Hypothalamus (tissue), 51 donors: ENCODE measurements at regions not wholly inside any gene's neighbourhood (a gene's known extent, or its start where the extent isn't known, plus 50 kb on each side); places are given as distances from the start of the nearest gene placed in this dataset.
"Not testable (repeated sequence)": the region's sequence is repeated elsewhere in the genome, so short reads cannot be mapped to it uniquely, and the experiment has no call there.

Source experiments
- DNase-seq, 51 donors: peaks; one replicate each; lab custom pipeline; 2025; lab: John Stamatoyannopoulos, UW

DNA sequence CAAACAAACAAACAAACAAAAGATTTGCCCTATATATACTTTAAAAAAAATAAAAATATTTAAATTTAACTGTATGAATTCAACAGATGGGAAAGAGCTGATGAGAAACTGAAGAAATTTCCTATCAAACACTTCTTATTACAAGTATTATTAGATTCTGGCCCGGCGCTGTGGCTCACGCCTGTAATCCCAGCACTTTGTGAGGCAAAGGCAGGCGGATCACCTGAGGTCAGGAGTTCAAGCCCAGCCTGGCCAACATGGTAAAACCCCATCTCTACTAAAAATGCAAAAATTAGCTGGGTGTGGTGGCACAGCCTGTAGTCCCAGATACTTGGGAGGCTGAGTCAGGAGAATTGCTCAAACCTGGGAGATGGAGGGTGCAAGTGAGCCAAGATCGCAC is 180.8 kb downstream of the ABCC12 start:
- DNase-seq = not testable (repeated sequence)

DNA sequence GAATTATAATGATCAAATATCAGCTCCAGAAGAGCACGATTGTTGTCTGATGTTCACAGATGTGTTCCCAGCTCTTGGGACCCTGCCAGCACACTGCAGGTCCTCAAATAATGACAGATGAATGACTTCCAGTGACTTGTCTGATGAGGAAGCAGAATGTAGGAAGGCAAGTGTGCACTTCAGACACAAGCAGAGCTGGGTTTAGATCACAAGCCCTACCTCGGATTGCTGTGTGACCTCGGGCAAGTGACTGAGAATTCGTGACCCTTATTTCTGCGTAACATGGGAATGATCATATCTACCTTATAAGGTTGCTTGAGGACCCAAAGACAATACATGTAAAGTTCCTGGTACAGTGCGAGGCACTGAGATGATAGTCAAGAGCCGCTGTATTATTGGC is 182.2 kb downstream of the ABCC12 start:
- no peak for DNase-seq

DNA sequence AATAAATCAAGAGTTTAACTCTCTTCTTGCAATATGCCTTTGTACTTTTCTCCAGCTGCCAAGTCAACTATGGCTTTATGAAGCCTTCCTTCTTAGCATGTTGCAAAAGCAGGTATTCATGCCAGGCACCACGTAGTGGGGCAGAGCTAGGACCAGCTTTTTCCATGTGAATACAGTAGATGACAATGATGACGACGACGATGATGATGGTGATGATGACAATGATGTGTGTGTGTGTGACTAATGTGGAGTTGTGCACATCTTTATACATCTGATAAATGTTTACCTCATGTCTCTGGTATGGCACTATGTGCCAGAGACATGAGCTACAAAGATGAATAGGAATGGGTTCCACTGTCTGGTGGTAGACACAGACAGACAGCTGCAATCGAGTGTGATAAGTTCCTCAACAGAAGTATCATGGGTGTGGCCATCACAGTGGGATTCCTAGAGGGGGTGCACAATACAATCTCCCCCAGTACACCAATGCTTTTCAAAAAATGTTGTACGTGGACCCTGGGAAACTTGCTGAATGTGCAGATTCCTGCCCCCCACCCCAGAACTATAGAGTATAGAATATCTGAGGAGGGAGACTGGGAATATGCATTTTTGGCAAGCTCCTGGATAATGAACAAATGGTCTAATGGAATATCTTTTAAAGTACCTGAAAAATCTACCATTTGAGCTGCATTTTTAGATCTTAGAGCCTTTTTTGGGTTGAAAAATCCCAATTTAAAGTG is 183.4 kb downstream of the ABCC12 start:
- no peak for DNase-seq

DNA sequence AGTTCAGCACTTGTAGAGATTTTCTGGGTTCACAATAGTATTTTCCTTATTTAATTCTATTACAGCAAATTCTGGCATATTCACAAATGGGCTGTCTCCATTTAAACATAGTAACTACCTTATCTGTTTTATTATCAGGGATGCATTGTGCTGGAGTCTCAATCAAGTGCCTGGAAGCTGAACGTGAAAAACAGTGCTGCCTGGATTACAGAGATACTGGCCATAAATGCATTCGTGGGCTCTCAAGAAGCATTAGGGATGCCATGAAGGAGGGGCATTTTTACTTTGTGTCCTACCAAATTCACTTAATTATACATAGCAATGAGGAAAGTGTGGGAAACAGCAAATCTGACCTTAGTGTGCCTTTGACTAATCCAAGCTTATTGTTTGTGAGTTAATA is 184.6 kb downstream of the ABCC12 start:
- DNase-seq = no peak

DNA sequence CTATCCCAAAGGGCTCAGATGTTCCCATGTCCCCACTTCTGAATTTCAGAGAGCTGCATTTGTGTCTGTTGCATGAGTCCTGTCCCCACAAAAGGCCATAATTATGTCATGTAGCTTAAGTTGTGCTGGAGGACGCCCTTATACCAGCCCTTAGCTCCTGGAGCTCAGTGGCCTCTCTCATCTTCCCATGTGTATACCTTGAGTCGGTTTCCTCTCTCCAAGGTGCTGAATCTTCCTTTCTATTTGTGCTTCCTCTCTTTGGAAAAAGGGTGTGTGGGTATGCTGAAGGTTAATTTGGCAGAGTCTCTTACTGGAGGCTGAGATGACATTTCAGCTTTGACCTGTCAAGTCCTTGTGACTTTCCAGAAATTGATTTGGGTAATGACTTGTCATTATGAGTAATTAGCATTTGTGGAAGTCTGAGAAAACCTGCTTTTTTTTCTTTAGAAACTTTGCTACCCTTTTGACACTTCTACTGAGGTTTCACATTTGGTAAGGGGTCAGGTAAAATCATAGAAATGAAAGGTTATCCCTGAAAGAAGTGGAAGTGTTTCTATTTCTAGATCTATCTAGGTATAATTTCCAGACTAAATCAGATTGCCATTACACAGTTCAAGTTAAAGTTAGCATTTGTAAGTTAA is 185.4 kb downstream of the ABCC12 start:
- no peak for DNase-seq

DNA sequence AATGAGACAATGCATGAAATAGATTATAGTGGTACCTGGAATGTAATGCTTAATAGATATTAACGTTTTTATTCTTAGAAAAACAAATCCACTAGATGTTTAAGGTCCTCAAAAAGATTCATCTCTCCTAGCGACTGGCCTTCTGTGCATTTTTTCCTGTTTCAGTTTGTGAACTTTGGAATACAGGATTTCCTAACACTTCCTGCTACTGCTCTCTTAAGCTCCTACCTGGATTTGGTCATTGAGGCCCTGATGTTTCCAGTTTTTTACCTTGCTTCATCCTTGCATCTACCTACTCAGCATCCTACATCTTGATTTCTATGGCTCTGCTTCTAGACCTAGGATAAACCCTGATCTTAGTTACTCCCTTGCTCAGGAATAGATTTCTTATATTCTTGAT is 188.4 kb downstream of the ABCC12 start:
- DNase-seq = no peak

DNA sequence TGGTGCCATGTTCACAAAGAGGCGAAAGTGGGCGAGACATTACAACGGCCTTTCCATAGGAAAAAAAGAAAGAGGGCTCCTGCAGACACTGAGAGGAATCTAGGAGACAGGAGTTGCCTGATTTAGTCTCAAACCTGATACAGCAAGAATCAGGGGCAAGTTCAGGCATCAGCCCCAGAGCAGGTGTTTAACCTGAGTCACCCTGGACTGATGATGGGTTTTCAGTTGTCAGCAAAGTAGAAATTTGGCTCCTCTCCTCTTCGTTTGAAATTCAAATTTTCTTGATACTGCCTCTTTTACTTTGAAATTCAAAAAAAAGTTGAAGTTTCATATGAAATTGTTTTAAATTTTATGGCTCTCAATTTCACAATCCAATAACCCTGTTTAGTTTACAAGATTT is 189.5 kb downstream of the ABCC12 start:
- peak in 1 of 51 donors; percentile 18 for DNase-seq

DNA sequence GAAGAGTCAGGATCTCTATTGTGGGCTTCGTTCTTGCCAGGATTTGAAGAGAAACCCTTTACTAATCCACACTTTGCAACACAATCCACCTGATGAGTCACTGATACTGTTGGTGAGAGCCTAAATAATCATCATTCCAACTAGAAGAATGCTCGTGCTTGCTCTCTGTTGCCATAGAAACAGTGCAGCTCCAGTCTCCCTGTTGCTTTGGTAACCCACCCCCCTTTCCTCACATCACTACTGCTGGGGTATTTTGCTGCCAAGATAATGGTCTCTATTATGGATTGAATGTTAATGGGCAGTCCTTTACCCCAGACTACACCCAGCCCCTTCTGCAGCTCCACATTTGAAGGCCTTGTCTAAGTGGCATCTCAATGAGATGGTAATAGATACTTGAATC is 190.4 kb downstream of the ABCC12 start:
- peak in 14 of 51 donors; percentile 5 to 69 (median 16) for DNase-seq

DNA sequence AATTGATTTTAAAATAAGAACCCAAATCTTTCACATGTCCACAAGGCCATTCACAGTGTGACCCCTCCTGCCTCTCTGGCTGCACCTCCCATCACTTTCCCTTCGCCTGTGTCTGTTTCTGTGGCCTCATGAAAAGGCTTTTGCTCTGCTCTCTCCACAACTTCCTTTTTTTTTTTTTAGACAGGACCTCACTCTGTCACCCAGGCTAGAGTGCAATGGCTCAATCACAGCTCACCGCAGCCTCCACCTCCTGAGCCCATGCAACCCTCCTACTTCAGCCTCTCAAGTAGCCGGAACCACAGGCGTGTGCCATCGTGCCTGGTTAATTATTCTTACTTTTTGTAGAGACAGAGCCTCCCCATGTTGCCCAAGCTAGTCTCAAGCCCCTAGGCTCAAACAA is 197.1 kb downstream of the ABCC12 start:
- DNase-seq = no peak

DNA sequence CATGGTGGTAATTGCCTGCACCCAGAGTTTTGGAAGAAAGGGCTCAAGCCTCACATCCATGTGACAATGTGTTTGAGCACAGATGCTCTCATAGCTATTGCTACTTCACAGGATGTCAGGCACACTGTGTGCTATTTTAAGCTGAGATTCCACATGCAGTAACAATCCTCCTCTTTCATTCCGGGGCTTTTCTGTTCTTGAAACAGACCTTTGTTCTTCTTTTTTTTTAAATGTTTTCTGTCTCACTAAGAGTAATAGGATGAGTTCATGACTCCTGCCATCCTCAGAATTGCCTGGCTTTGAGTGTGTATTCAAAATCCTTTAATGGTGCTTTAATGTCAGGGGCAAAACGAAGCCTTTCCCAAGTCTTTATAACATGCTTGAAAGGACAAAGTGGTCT is 198.9 kb downstream of the ABCC12 start:
- DNase-seq = peak in 1 of 51 donors; percentile 5

DNA sequence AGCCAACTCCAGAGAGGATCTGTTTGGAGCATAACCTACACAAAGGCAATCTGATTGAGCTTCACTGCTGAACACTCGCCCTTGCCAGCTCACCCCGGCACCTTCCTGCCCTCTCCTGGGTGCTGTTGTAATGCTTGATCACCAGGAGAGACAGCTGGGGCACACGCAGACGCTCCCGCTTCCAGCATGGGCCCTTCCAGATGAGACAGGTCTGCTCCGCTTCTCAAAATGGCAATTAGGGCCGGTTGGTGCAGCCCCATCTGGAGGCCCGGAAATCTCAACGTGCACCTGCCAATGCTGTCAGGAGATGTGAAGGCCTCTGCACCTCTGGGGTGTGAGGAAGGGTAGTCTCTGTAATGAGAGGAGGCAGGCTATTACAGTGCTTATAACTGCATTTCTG is 206.1 kb downstream of the ABCC12 start:
- DNase-seq = no peak

DNA sequence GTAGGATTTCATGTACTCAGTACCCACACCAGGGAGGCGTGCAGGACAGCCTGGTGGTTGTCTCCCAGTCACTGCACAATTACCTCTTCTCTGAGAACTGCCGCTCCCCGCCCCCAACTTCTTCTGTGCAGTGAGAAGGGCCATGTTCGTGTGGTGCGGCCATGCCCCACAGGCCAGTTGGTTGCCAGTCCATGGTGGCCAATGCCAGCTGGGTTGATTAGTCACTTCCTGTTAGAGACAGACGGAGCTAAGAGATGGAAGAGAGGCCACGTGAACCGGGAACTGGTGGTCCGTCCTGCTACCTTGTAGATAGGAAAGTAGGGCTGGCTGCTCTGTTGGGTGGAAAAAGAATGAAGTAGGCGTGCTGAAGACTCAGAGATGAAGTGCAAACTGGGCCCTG is 206.5 kb downstream of the ABCC12 start:
- no peak for DNase-seq

DNA sequence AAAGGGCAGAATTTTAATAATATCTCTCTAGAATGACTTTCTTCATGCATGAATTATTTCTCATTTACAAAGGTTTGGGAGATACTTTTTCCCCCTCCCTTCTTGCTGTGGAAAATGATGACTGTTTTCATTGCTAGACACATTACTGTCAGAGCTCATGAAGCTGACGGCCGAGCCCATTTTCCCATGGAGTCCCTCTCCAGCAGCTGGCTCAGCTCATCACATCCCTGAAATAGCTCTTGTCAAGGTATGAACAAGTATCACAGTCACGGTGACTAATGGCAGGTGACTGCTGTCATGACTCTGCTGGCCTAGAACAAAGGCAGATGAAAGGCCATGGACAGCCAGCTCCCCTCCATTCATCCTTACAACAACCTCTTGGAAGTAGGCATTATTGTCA is 208.1 kb downstream of the ABCC12 start:
- no peak for DNase-seq

DNA sequence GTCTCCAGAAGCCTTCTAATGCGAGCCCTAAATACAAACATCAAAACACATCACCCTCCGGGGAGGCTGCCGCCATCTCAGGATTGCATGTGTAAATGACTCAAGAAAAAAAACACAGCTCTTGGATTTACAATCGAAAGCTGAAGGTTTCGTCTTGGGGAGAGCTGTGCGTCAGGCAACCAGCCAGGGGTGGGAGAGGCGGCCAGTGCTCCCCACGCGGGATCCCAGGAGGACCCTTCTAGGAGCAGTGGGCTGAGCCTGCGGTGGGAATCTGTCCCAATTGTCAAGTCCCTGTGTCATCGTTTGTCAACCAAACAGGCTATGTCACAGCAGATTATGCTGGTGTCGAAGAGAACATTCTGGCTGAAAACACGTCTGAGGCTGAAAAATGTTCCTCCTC is 209.7 kb downstream of the ABCC12 start:
- DNase-seq = no peak

DNA sequence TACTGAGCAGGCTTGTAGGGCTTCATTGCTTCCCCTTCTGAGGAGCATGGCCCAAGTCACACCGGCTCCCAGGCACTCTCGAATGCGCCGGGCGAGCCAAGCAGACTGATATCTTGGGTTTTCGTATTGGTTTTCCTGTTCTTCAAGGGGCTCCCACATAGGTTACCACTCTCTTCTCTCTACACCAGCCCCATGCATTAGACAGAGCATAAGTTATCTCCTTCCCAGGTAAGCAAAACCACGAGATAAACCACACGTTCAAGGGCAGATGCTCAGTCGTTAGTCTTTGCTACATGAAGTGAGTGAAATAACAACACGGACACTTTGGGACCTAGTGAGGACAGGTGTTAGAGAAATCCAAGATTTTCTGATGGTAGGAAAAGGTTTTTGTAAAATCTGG is 211.2 kb downstream of the ABCC12 start:
- DNase-seq = no peak

DNA sequence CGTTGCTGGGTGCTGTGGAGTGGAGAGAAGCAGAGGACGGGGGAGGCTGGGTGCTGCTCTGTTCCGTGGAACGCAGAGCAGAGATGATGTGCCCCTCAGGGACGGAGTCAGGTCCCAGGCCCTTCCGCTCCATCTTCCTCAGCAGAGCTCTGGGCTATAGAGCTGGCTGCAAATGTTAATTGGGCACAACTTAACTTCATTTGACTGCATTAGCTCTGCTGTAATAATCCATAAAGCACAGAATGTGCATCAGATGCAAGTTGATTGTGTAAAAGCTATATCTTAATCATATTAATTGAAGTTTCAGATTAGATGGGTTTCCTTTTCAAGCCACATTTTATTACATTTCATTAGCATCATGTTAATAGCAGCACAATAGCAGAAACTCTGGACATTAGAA is 212.6 kb downstream of the ABCC12 start:
- DNase-seq = no peak

DNA sequence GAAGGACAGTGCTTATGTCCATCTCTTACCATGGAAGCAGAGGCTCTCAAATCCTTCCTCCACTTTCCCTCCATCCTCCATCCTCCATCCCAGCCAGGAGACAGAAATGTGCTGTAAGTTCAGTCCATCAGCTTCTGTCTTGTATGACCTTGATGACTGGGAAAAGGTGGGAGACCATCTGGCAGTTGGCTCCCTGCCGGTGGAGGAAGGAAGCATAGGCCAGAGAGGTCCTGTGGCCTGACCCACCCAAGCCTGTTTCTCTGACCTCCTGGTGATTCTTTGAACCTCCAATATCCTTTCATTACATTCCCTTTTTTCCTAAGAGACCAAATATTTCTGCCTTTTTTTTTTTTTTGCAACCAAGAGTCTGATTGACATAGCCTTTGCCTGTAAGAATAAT is 215.3 kb downstream of the ABCC12 start:
- DNase-seq = no peak

DNA sequence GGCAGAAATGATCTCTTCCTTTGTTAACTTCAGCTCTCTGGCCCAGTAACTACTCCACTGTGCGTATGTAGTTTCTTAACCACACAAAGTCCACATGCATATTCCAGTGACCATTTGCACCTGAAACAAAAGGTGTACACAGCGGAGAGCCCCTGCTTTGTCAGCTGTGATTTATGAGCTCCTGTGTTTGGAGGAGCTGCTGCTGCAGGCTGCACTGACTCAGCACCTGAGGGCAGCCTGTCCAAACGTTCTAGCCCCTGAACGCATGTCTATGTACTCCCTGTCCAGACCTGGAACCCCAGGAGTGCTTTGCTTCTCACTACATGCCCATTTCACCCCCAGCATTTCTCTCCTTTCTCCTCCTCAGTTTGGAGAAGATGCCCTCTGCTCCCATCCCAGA is 216.1 kb downstream of the ABCC12 start:
- DNase-seq = no peak

DNA sequence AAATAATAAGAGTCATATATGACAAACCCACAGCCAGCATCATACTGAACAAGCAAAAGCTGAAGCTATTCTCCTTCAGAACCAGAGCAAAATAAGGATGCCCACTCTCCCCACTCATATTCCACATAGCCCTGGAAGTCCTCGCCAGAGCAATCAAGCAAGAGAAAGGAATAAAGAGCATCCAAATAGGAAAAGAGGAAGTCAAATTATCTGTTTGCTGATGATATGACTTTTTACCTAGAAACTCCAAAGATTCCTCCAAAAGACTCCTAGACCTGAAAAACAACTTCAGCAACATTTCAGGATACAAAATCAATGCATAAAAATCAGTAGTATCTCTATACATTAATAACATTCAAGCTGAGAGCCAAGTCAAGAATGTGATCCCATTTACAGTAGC is 217.5 kb downstream of the ABCC12 start:
- DNase-seq = no peak

DNA sequence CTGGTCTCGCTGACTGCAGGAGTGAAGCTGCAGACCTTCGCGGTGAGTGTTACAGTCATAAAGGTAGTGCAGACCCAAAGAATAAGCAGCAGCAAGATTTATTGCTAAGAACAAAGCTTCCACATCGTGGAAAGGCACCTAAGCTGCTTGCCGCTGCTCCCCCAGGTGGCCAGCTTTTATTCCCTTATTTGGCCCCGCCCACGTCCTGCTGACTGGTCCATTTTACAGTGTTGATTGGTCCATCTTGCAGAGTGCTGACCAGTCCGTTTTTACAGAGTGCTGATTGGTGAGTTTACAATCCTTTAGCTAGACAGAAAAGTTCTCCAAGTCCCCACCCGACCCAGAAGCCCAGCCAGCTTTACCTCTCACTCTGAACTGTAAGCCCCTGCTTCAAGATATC is 227.8 kb downstream of the ABCC12 start:
- DNase-seq = no peak

DNA sequence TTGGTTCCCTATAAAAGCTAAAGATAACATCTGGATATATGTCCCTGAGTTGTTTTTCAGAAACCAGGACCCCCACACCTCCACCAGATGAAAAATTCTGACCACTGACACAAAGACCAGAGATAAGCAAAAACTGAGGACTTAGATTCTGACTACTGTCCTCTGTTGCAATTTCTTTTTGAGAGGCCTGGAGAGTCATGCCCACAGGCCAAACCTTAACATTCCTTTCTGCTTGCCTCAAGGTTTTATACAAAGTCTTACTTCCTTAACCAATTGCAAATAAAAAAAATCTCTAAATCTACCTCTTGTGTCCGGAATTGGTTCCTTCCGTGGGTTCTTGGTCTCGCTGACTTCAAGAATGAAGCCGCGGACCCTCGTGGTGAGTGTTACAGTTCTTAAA is 228.5 kb downstream of the ABCC12 start:
- DNase-seq = no peak

DNA sequence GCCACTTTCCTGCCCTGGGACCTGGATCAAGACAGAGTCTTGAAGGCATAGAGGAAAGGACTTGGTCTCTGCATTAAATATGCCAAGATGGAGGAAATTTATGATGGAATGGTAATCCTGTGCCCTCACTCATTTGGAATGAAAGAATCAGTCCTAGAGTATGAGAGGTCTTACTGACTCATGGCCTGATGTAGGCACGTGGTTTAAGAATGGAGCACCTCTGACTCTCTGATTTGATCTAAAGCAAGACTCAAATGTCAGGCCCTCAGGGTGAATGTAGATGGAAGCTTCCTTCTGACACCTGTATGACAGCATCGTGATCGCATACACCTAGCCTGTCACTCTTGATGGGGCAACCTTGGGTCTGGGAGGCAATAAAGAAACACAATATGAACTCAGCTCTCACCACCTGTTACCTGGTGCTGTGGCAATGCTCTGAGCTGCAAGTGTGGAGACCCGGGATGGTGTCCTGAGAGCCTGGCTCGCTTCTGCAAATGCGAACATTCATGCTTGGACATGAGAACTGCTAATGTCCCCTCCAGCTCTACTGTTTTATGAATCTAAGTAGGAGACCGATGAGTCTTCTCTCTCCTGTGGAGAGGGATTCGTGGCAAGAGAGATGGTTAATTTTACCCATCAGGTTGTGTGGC is 229.9 kb downstream of the ABCC12 start:
- no peak for DNase-seq
